DMS53 treated with DMSO at 0.1 percent for 48 hours (cell line): ENCODE measurements at regions not wholly inside any gene's neighbourhood (a gene's known extent, or its start where the extent isn't known, plus 50 kb on each side); places are given as distances from the start of the nearest gene placed in this dataset.

Source experiments
- DNase-seq: peaks from one replicate; lab custom pipeline; 2025; ENCODE audit not compliant: unreplicated experiment; lab: John Stamatoyannopoulos, UW

DNA sequence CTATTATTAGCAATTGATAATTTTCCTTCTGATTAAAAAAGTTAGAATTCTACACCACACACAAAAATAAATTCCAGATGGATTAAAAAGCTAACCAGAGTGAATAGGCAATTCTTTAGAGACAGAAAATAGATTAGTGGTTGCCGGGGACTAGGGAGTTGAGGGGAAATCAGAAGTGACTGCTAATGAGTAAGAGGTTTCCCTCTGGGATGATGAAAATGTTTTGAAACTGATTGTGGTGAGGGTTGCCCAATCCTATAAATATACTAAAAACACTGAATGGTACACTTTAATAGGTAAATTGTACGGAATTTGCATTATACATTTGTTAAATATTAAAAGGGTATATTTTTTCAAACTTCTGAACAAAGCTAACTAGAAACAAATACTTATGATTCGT, 214.9 kb downstream of the GPAM start:
- DNase-seq, result no peak

DNA sequence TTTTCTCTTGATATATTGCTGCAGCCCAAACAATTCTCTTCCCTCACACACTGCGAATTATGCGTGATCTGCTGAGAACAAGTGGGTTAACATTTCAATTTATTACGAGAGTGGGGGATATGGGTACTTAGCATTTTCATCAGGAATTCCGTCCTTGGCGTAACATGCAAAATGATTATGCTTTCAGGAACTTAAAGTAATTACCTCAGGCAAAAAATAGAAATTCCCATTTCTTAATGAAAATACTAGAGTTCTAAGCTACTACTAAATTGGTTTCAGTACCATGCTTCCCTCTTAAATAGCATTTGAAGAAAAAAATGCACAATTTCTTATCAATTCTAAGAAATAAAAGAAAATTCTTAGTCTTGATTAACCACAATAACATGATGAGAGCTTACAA, 213.5 kb downstream of the GPAM start:
- DNase-seq, result no peak

- peak; percentile 52 for DNase-seq
These were observed 211.5 kb downstream of the GPAM start for GRCh38 chr10:111972109-111972508.

- no peak for DNase-seq
These were observed 210.3 kb downstream of the GPAM start for GRCh38 chr10:111973306-111973705.

- no peak for DNase-seq
These were observed 209.7 kb downstream of the GPAM start for GRCh38 chr10:111973826-111974225.

DNA sequence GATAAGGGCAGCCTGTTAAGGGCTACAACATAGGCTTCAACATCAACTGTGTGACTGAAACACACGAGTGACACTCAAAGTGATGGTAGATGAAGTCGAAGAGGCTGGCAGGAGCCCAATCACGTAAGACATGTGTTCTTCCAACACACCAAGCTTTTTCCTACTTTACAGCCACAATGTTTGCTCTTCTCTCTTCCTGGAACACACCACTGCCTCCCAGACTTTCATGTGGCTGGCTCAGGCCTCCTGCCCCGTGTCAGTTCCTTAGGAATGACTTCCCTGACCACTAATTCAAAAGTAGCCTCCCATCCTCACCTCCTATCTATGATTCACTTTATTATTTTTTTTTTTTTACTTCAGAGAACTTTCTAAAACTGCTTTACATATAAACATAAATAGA, 209.2 kb downstream of the GPAM start:
- no peak for DNase-seq

DNA sequence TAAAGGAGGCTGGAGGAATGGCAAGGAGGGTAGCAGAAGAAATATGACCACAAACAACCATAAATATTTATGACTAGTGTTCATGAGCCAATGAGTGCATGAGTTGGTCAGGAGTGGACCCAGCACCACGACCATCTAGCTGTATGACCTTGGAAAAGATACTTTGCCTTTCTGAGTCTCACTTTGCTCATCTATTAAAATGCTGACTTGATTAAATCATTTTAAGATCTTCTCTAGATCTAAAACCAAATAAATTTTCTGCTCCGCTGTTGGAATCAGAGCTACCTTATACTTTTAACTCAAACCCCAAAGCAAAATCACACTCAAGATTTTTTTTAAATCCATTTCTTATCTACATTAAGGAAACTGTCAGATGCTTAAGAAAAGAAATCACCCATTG, 207.0 kb downstream of the GPAM start:
- DNase-seq, result no peak

- no peak for DNase-seq
These were observed 199.5 kb downstream of the GPAM start for GRCh38 chr10:111984057-111984456.

GRCh38 chr10:111986079-111986478, 197.5 kb downstream of the GPAM start:
- DNase-seq, result no peak

- no peak for DNase-seq
These were observed 194.9 kb downstream of the GPAM start for GRCh38 chr10:111988646-111989045.

DNA sequence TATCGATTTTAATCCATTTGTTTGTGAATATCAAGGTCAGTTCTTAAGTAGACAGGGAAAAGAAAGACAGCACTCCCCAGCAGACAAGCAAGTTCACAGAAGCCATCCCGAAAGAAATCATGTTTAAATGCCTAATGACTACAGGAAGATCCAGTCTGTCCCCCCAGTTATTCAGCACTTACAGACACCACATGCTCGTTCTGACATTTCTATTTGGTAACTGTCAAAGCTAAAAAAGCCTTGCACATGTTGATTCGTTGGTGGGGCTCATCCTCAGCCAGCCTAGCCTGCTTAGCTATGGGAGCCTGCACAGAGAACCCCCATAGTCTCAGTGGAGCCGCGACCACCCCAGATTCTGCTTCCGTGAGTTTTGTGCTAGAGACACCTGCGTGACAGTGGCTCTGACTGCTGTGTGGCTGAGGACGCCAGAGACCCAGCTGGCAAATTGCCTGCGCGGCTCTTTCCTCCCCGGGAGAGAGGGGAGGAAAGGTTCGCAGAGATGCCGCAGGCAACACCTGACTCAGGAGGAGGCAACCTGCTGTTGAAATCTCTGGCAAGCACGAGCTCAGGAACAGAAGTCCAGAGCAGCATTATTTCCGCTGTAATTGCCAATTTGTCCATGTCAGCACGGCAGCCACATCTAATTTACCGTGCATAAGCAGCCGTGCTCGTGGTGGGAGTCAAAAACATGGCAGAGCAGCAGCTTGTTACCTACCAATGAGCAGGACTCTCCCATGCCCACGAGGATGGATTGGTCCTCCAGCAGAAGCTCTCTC, 194.2 kb downstream of the GPAM start:
- no peak for DNase-seq

GRCh38 chr10:111990734-111991133, 192.8 kb downstream of the GPAM start:
- DNase-seq, result no peak

GRCh38 chr10:111993321-111993720, 190.2 kb downstream of the GPAM start:
- no peak for DNase-seq

DNA sequence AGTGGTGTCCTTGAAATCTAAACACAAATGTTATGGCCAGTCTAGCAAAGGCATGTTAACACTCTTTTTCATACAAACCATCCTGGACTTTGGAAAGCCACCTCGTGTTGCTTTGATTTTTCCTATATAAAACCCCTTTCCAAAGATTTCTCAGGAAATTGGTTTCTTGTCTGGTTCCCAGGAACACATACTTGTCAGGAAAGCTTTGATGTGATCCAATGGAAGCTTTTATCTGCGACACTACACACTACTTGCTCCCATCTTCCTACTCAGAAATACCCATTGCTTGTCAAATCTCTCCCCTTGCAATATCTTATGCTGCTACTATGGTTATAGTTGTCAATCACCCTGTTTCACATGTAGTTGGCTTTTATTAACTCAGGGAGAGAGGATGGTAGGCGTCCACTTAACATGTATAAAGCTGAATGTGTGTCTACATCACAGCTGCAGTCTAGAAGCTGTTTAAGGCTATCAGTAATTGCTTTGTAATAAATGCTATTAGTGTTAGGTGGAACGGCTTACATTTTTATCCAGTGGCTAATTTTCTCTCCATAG, 189.6 kb downstream of the GPAM start:
- no peak for DNase-seq

GRCh38 chr10:111996103-111996502, 187.5 kb downstream of the GPAM start:
- DNase-seq, result no peak

DNA sequence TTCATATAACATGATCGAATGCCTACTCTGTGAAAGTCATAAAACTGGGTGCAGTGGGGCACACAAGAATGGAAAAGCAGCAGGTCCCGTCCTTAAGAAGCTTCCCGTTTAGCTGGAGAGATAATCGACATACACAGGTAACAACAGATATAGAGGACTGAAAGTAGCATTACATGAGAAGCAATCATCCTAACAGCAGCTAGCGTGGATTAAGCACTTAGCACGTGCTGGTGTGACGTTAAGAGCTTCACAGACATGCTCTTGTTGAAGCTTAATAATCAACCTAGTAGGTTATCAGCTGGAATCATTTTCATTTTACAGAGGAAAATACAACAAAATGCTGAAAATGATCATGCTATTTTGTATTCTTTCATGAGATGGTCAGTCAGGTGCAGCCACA, 184.8 kb downstream of the GPAM start:
- no peak for DNase-seq

DNA sequence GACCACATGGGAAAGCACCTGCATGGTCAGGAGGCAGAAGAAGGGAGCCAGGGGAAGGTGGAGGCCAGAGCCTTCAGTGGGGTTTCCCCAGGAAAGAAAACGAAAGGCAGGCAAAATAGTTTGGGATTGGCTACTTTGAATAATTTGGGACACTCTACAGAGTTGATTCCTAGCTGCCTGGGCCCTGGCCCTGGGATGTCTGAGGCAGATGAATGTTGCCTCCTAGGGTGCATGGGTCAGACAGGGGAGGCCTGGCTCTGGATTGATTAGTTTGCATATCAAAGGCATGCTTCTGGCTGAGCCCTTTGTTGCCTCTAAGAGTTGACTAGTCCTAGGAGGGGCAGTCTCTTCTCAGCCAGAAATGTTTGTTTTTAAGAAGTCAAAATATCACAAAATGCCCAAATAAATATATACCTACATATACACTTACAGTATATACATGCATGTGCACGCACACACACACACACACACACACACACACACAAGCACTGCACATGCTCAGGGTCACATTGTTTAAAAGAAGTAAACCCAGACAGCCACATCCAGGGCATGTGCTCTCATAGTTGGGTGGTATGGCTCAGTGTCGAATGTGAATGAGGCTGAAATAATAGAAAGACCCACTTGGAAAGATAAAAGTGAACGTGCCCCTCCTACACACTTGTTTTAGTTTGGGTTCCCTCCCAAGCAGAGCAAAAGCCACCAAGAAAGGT, 184.2 kb downstream of the GPAM start:
- no peak for DNase-seq

- no peak for DNase-seq
These were observed 183.7 kb downstream of the GPAM start for GRCh38 chr10:111999915-112000302.

GRCh38 chr10:112000466-112000865, 183.1 kb downstream of the GPAM start:
- DNase-seq, result no peak

- DNase-seq, result no peak
These were observed 181.4 kb downstream of the GPAM start for GRCh38 chr10:112002206-112002605.

DNA sequence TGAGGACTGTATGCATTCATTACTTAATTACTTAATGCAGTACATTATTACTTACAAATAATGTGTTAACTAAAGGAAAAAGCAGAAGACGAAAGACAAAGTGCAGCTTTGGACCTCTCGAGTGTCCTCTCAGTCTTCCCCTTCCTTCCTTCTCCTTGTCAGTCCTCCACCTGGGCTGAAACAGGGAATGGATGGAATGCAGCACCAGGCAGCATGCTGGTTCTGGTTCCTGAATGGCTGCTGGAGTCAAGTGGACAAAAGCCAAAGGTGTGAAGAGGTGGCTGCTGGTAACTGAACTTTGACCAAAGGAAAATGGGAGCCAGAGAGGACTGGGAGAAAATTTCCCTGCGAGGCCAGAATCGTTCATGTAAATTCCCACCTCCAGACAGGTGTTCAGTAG, 179.5 kb downstream of the GPAM start:
- DNase-seq, result no peak

- no peak for DNase-seq
These were observed 178.5 kb downstream of the GPAM start for GRCh38 chr10:112005044-112005443.
